ENCODE measurements at regions not wholly inside any gene's neighbourhood (a gene's known extent, or its start where the extent isn't known, plus 50 kb on each side); places are given as distances from the start of the nearest gene placed in this dataset.

DNA sequence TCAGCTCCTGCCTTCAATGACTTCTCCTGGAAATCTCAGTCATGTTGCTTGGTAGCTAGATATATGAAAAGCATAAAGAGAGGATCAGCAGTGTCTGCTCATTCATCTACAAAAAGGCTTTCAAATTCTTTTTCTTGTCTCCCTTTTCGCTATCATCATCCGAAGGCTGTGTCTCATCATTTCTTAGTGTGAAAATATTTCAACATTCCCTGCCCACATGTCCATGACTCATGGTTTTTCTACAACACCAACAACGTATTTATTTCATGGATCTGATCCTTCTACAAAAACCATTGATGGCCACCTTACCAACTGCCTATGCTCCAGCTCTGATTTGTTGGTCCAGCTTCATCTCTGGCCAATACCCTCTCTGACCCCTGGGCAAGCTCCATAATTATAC lies 472.5 kb upstream of the GHITM start:
- no peaks in the 10 kb centered on the region for H3K36me3 ChIP-seq (ENCODE audit: control insufficient read depth in 1 of 2, insufficient read depth in 2 of 2, low read length in 2 of 2)
- no peaks in the 10 kb centered on the region for H3K9me3 ChIP-seq (ENCODE audit: control insufficient read depth in 1 of 2, low read length in 2 of 2)
- no peaks in the 10 kb centered on the region for H3K4me1 ChIP-seq (ENCODE audit: control insufficient read depth in 1 of 2, insufficient read depth in 2 of 2, low read length in 2 of 2)
- H3K27ac ChIP-seq (ENCODE audit: low read length), result no peak overlapping the region
- no peaks in the 10 kb centered on the region for H3K27me3 ChIP-seq (ENCODE audit: low read depth, low read length)
- H3K4me3 ChIP-seq (ENCODE audit: low read depth in 1 of 2, low read length in 2 of 2), result no peak overlapping the region

DNA sequence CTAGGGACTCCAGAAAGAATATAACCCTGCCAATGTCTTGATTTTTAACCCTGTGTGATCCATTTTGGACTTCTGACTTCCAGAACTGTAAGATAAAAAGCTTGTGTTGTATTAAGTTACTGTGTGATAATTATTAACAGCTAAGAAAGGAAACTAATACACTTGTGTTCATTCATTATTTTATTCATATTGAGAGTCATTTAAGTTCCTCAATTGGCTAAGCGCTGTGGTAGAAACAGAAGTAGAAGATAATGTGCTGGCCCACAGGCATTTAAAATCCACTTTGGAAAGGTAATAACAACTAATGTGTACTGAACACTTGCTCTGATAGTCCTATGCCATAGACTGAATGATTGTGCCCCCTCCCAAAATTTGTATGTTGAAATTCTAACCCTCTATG lies 471.7 kb upstream of the GHITM start:
- Histone ChIP-seq H3K9me3 (ENCODE audit: control insufficient read depth in 1 of 2, low read length in 2 of 2) (no peaks in the 10 kb centered on the region), H3K36me3 (ENCODE audit: control insufficient read depth in 1 of 2, insufficient read depth in 2 of 2, low read length in 2 of 2) (no peaks in the 10 kb centered on the region), H3K27ac (ENCODE audit: low read length) (no peak overlapping the region)

DNA sequence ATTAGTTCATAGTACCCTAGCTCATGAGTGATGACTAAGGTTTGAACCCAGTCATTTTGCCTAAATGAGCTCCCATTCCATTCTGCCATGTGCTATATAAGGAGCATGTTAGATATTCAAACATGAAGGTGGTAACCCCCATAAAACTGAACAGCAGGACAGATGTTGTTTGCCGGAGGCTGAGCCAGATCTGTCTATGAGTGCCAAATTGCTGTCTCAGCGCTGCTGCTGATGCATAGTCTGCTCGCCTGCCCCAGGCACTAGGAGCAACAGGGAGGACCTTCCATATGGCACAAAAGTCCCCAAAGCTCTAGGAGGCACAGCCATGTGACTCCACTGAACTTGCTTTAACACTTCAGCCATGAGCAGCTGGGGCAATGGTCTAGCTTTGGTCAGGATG lies 466.0 kb upstream of the GHITM start:
- Histone ChIP-seq H3K27ac (ENCODE audit: low read length) (no peak overlapping the region), H3K9me3 (ENCODE audit: control insufficient read depth in 1 of 2, low read length in 2 of 2) (no peaks in the 10 kb centered on the region), H3K27me3 (ENCODE audit: low read depth, low read length) (no peaks in the 10 kb centered on the region), H3K36me3 (ENCODE audit: control insufficient read depth in 1 of 2, insufficient read depth in 2 of 2, low read length in 2 of 2) (no peaks in the 10 kb centered on the region), H3K4me1 (ENCODE audit: control insufficient read depth in 1 of 2, insufficient read depth in 2 of 2, low read length in 2 of 2) (peaks cover 0 to 4% of the 10 kb centered on the region in 2 donors), H3K4me3 (ENCODE audit: low read depth in 1 of 2, low read length in 2 of 2) (no peak overlapping the region)

More for the DNA sequence above, 471.7 kb upstream of the GHITM start:
- no peaks in the 10 kb centered on the region for H3K27me3 ChIP-seq (ENCODE audit: low read depth, low read length)
- no peaks in the 10 kb centered on the region for H3K4me1 ChIP-seq (ENCODE audit: control insufficient read depth in 1 of 2, insufficient read depth in 2 of 2, low read length in 2 of 2)
- H3K4me3 ChIP-seq (ENCODE audit: low read depth in 1 of 2, low read length in 2 of 2), result no peak overlapping the region

DNA sequence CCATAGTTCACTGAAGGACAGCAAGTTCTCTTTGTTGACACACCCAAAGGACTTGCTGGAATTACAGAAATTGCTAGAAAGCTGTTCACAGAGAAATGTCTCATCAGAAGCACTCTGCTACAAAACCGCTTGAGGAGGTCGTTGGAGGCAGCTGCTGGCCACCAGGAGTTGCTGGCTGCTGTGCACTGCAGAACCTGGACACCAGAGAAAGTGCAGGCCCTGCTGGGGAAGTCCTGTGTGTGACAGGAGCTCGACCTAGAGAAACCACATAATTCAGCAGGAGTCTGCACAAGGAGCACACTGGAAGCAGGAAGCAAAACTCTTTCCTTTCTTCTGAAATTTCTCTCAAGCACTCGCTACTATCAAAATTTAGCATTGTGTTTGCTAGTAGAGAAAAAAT lies 461.5 kb upstream of the GHITM start:
- H3K4me1 ChIP-seq (ENCODE audit: control insufficient read depth in 1 of 2, insufficient read depth in 2 of 2, low read length in 2 of 2), result peaks cover 0 to 4% of the 10 kb centered on the region in 2 donors
- H3K4me3 ChIP-seq (ENCODE audit: low read depth in 1 of 2, low read length in 2 of 2), result no peak overlapping the region
- no peaks in the 10 kb centered on the region for H3K36me3 ChIP-seq (ENCODE audit: control insufficient read depth in 1 of 2, insufficient read depth in 2 of 2, low read length in 2 of 2)
- H3K9me3 ChIP-seq (ENCODE audit: control insufficient read depth in 1 of 2, low read length in 2 of 2), result no peaks in the 10 kb centered on the region
- H3K27me3 ChIP-seq (ENCODE audit: low read depth, low read length), result no peaks in the 10 kb centered on the region
- H3K27ac ChIP-seq (ENCODE audit: low read length), result no peak overlapping the region

DNA sequence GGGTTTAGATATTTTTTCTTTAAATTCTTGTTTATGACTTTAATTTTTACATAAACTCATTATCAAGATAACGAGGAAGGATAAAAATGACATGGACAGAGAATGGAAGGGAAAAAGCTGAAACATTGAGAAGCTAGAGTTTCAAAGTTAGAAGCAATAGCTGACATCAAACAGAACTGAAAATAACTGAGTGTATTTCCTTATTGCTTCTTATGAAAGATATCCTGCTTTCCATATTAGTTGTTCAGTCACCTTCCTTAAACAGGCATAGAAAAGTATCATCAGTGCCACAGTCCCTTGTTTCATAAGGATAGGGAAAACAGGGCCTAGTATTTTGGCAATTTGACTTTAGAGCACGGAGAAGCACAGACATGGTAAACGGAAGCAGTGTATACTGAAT lies 460.5 kb upstream of the GHITM start:
- no peaks in the 10 kb centered on the region for H3K36me3 ChIP-seq (ENCODE audit: control insufficient read depth in 1 of 2, insufficient read depth in 2 of 2, low read length in 2 of 2)
- H3K27me3 ChIP-seq (ENCODE audit: low read depth, low read length), result no peaks in the 10 kb centered on the region
- no peaks in the 10 kb centered on the region for H3K9me3 ChIP-seq (ENCODE audit: control insufficient read depth in 1 of 2, low read length in 2 of 2)
- H3K27ac ChIP-seq (ENCODE audit: low read length), result no peak overlapping the region
- peaks cover 0 to 4% of the 10 kb centered on the region in 2 donors for H3K4me1 ChIP-seq (ENCODE audit: control insufficient read depth in 1 of 2, insufficient read depth in 2 of 2, low read length in 2 of 2)
- no peak overlapping the region for H3K4me3 ChIP-seq (ENCODE audit: low read depth in 1 of 2, low read length in 2 of 2)

DNA sequence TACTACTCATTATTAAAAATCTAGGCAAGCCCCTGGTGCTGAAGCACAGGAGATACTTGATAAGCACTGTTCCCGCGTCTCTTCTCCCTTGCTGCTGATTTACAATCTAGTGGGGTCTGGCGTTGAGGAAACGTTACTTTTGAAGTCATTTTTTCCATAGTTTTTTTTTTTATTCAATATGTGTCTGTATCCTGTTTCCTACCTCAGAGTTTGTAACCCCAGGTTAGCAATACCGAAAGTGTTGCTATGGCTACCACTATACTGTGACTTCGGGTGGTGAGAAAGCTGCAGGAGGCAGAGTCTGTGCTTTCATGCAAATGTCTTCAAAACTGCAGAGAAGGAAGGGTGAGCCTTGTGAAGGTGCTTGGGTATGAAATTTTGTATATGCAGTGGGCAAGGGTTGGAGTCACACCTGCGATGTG lies 458.8 kb upstream of the GHITM start:
- Histone ChIP-seq H3K27ac (ENCODE audit: low read length) (no peak overlapping the region), H3K4me3 (ENCODE audit: low read depth in 1 of 2, low read length in 2 of 2) (no peak overlapping the region), H3K27me3 (ENCODE audit: low read depth, low read length) (no peaks in the 10 kb centered on the region), H3K36me3 (ENCODE audit: control insufficient read depth in 1 of 2, insufficient read depth in 2 of 2, low read length in 2 of 2) (no peaks in the 10 kb centered on the region), H3K4me1 (ENCODE audit: control insufficient read depth in 1 of 2, insufficient read depth in 2 of 2, low read length in 2 of 2) (peaks cover 0 to 4% of the 10 kb centered on the region in 2 donors), H3K9me3 (ENCODE audit: control insufficient read depth in 1 of 2, low read length in 2 of 2) (no peaks in the 10 kb centered on the region)

DNA sequence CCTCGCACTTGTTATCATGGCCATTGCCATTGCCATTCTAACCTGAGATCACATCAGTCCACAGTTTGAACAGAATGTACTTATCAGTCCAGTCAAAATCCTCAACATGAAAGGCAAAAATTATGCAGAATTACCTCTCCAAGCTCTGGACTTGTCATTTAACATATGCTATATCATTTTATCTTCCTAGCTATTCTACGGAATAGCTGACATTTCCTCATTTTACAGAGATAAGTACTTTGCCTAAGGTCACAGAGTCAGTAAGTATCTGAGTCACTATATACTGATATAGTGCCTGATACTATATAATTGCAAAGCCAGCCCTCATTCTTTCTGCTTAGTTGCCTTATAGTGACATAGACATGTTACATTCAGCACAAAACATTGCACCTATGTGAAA lies 456.9 kb upstream of the GHITM start:
- Histone ChIP-seq H3K4me3 (ENCODE audit: low read depth in 1 of 2, low read length in 2 of 2) (no peak overlapping the region), H3K9me3 (ENCODE audit: control insufficient read depth in 1 of 2, low read length in 2 of 2) (no peaks in the 10 kb centered on the region), H3K36me3 (ENCODE audit: control insufficient read depth in 1 of 2, insufficient read depth in 2 of 2, low read length in 2 of 2) (no peaks in the 10 kb centered on the region), H3K27me3 (ENCODE audit: low read depth, low read length) (no peaks in the 10 kb centered on the region), H3K4me1 (ENCODE audit: control insufficient read depth in 1 of 2, insufficient read depth in 2 of 2, low read length in 2 of 2) (peaks cover 0 to 9% of the 10 kb centered on the region in 2 donors), H3K27ac (ENCODE audit: low read length) (no peak overlapping the region)

DNA sequence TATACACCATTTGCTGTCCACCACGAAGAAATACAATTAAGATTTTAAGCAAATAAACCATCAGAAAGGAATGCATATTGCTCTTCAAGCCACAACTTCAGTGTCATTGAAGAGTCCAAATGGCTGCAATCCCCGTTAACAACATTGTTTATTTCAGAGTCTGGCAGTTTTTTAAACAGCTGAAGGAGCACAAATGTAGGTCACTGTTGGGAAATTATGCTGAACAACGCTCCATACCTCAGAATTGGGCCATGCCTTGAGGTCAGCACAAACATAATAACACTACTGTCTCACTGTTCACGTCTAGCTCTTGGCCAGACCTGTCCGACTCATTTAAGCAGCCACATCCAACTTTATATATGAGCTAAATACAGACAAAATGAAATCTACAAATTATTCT lies 453.9 kb upstream of the GHITM start:
- no peaks in the 10 kb centered on the region for H3K36me3 ChIP-seq (ENCODE audit: control insufficient read depth in 1 of 2, insufficient read depth in 2 of 2, low read length in 2 of 2)
- no peaks in the 10 kb centered on the region for H3K9me3 ChIP-seq (ENCODE audit: control insufficient read depth in 1 of 2, low read length in 2 of 2)
- H3K4me1 ChIP-seq (ENCODE audit: control insufficient read depth in 1 of 2, insufficient read depth in 2 of 2, low read length in 2 of 2), result peaks cover 0 to 5% of the 10 kb centered on the region in 2 donors
- no peaks in the 10 kb centered on the region for H3K27me3 ChIP-seq (ENCODE audit: low read depth, low read length)
- H3K27ac ChIP-seq (ENCODE audit: low read length), result no peak overlapping the region
- no peak overlapping the region for H3K4me3 ChIP-seq (ENCODE audit: low read depth in 1 of 2, low read length in 2 of 2)

DNA sequence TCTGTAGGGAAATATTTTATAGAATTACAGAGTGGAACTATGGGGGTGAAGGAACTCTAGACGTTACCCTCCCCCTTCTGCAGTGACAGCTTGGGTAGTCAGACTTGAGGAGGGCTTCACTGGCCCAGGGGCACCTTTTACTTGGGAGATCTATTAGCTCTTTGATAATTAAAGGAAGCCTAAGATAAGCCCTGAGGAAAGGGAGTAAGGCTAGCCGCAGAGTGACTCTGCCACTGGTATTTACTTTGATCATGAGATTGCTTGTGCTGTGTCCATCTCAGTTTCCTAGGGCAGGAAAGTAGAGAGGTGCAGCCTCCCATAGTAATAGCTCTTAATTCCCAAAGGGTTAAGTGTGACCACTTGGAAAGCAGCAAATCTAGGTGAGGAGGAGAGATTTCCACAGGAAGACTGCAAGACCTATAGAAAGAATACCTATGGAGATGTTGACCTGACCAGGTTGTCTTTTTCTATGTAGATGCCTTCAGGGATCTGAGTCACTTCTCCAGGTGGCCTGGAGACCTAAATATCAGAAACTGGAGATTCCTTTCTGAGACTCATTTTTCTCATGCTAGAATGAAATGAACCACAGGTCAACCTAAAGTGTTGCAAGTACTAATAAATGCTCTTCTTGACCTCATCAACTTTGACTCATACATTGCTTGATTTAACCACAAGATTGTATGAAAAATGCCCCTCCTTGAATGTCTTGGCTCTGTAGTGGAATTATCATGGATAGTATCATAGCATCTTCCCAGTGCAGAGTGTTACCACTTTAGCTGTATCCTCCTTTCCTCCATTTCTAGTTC lies 447.3 kb upstream of the GHITM start:
- Histone ChIP-seq H3K36me3 (ENCODE audit: control insufficient read depth in 1 of 2, insufficient read depth in 2 of 2, low read length in 2 of 2) (no peaks in the 10 kb centered on the region), H3K27me3 (ENCODE audit: low read depth, low read length) (no peaks in the 10 kb centered on the region), H3K9me3 (ENCODE audit: control insufficient read depth in 1 of 2, low read length in 2 of 2) (no peaks in the 10 kb centered on the region), H3K4me3 (ENCODE audit: low read depth in 1 of 2, low read length in 2 of 2) (no peak overlapping the region), H3K27ac (ENCODE audit: low read length) (no peak overlapping the region), H3K4me1 (ENCODE audit: control insufficient read depth in 1 of 2, insufficient read depth in 2 of 2, low read length in 2 of 2) (no peaks in the 10 kb centered on the region)

DNA sequence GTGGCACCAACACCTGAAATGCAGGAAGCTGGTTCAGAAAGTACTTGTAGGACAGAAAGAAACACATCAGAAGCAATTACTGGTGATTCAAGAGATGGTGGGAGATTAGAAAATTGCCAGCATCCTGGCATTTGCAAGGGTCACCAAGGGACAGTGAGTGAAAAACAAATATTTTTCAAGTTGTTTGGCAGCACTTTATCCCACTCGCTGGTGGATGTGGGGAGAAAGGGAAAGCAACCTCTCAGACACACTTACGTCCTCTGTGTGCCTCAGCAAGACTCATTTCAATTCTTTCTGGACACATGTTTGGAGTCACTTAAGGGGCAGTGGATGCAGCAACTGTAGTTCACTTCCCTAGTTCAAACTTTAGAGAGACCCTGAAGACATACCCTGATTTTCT lies 440.4 kb upstream of the GHITM start:
- Histone ChIP-seq H3K9me3 (ENCODE audit: control insufficient read depth in 1 of 2, low read length in 2 of 2) (no peaks in the 10 kb centered on the region), H3K36me3 (ENCODE audit: control insufficient read depth in 1 of 2, insufficient read depth in 2 of 2, low read length in 2 of 2) (no peaks in the 10 kb centered on the region), H3K27me3 (ENCODE audit: low read depth, low read length) (no peaks in the 10 kb centered on the region), H3K4me3 (ENCODE audit: low read depth in 1 of 2, low read length in 2 of 2) (no peak overlapping the region), H3K4me1 (ENCODE audit: control insufficient read depth in 1 of 2, insufficient read depth in 2 of 2, low read length in 2 of 2) (no peaks in the 10 kb centered on the region), H3K27ac (ENCODE audit: low read length) (no peak overlapping the region)

DNA sequence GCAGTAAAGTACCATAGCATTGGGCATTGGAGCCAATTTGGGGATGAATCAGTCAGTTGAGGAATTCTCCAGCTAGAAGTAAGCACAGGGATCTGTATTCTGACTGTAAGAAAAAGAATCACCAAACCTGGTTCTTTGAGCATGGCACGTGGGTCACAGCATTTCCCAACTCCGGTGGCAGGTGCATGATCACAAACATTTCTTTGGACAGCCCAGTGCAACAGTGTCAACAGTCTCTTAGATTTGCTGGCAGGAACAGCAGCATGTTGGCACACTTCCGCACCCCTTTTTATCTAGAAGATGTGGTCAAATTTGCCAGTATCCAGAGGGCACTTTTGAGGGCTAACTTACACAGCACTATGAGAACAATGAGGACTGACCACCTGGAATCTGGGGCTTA lies 437.5 kb upstream of the GHITM start:
- no peaks in the 10 kb centered on the region for H3K9me3 ChIP-seq (ENCODE audit: control insufficient read depth in 1 of 2, low read length in 2 of 2)
- no peak overlapping the region for H3K4me3 ChIP-seq (ENCODE audit: low read depth in 1 of 2, low read length in 2 of 2)
- no peaks in the 10 kb centered on the region for H3K27me3 ChIP-seq (ENCODE audit: low read depth, low read length)
- no peak overlapping the region for H3K27ac ChIP-seq (ENCODE audit: low read length)
- no peaks in the 10 kb centered on the region for H3K36me3 ChIP-seq (ENCODE audit: control insufficient read depth in 1 of 2, insufficient read depth in 2 of 2, low read length in 2 of 2)
- H3K4me1 ChIP-seq (ENCODE audit: control insufficient read depth in 1 of 2, insufficient read depth in 2 of 2, low read length in 2 of 2), result no peaks in the 10 kb centered on the region

DNA sequence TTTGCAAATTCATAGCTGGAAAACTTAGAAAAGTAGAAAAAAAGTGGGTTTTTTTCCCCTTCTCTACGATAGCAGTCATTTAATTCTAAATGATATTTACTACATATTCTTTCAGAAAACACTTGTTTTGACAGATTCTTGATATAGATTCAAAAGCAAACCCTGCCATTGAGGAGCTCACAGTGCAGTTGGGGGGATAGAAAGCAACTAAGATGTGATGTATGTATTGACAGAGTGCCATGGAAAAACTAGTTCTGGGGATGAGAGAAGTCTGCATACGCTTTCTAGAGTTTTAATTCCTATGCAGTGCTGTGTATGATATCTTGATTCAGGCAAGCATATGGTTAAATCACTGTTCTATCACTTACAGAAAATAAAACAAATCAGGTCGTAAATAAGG lies 436.6 kb upstream of the GHITM start:
- no peak overlapping the region for H3K4me3 ChIP-seq (ENCODE audit: low read depth in 1 of 2, low read length in 2 of 2)
- H3K4me1 ChIP-seq (ENCODE audit: control insufficient read depth in 1 of 2, insufficient read depth in 2 of 2, low read length in 2 of 2), result no peaks in the 10 kb centered on the region
- H3K36me3 ChIP-seq (ENCODE audit: control insufficient read depth in 1 of 2, insufficient read depth in 2 of 2, low read length in 2 of 2), result no peaks in the 10 kb centered on the region
- no peaks in the 10 kb centered on the region for H3K9me3 ChIP-seq (ENCODE audit: control insufficient read depth in 1 of 2, low read length in 2 of 2)
- H3K27me3 ChIP-seq (ENCODE audit: low read depth, low read length), result no peaks in the 10 kb centered on the region
- H3K27ac ChIP-seq (ENCODE audit: low read length), result no peak overlapping the region

Data from muscle layer of duodenum (tissue), 2 donors.